ENCODE measurements at regions not wholly inside any gene's neighbourhood (a gene's known extent, or its start where the extent isn't known, plus 50 kb on each side); places are given as distances from the start of the nearest gene placed in this dataset.
A peak's percentile ranks its signal among the peaks of the same experiment; 100 is the strongest.

DNA sequence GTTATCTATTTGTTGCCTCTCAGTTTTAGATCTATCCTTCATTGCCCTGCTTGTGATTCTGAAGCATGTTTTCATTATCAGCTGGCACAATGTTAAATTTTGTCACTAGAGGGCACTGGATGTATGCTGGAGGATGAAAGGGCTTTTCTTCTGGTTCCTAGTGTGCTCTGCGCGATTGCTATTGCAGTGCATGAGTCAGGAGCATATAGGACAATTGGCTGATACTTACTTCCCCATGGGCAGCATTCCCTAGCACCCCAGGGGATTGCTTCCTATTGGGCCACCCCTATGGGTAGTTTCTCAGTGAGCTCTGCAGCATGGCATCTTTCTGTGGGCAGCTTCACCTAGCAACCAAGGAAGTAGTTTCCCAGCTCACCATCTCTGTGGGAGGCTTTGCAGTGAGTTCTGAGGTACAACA lies 280.3 kb upstream of the SYNCRIP start:
- H3K9me3 Mint-ChIP-seq = peaks cover 6 to 9% of the 10 kb centered on the region in 2 experiments; a peak in 4 of 5 replicates
- Histone ChIP-seq H3K27me3 (ENCODE audit: insufficient read depth, low read length) (no peaks in the 10 kb centered on the region), H3K79me2 (ENCODE audit: insufficient read depth, low read length) (no peaks in the 10 kb centered on the region), H3T11ph (ENCODE audit: low read length) (no peak overlapping the region), H4K91ac (ENCODE audit: insufficient read length, low read depth, low read length) (no peak overlapping the region), H2BK12ac (ENCODE audit: insufficient read length, low read depth, low read length) (no peak overlapping the region), H2BK20ac (ENCODE audit: low read depth, low read length, poor library complexity, severe bottlenecking) (no peak overlapping the region), H3K14ac (ENCODE audit: insufficient read depth, low read length) (no peak overlapping the region), H3K18ac (ENCODE audit: insufficient read length, low read depth, low read length) (no peak overlapping the region), H3K9ac (ENCODE audit: extremely low read depth, insufficient read length, low read length) (no peak overlapping the region), H3K79me1 (ENCODE audit: insufficient read depth, low read depth, low read length, poor library complexity, severe bottlenecking) (no peaks in the 10 kb centered on the region), H2BK120ac (ENCODE audit: low read depth, low read length, poor library complexity, severe bottlenecking) (no peak overlapping the region), H3K4me1 (ENCODE audit: insufficient read depth, low read length) (no peaks in the 10 kb centered on the region), H3K27ac (ENCODE audit: insufficient read length, low read depth, low read length) (no peak overlapping the region), H4K5ac (ENCODE audit: insufficient read length, low read depth, low read length) (no peak overlapping the region), H3K23ac (ENCODE audit: insufficient read length, low read depth, low read length) (no peak overlapping the region), H3K23me2 (ENCODE audit: insufficient read length, low read depth, low read length, poor library complexity, severe bottlenecking) (no peaks in the 10 kb centered on the region), H3K4me2 (ENCODE audit: insufficient read depth, insufficient read length, low read length) (no peak overlapping the region), H2BK15ac (ENCODE audit: low read depth, low read length) (no peak overlapping the region), H2BK5ac (ENCODE audit: insufficient read length, low read length) (no peak overlapping the region), H4K8ac (replicated peaks; ENCODE audit: insufficient read length, low read depth, low read length) (no peak overlapping the region), H3K4ac (ENCODE audit: low read depth, low read length) (no peak overlapping the region), H3K9me3 (ENCODE audit: control insufficient read depth, low read depth, low read length) (no peaks in the 10 kb centered on the region), H4K20me1 (ENCODE audit: control insufficient read depth, insufficient read depth, insufficient read length) (no peaks in the 10 kb centered on the region), H2AK5ac (ENCODE audit: insufficient read length, low read length) (no peak overlapping the region), H2AFZ (ENCODE audit: low read length) (no peak overlapping the region), H3K56ac (ENCODE audit: insufficient read length, low read depth, low read length) (no peak overlapping the region)
- H3K4me1 Mint-ChIP-seq = no peaks in the 10 kb centered on the region
- no CpG with 5 or more reads among the region's 2 CpGs for WGBS (ENCODE audit: extremely low coverage, insufficient read length, low lambda C conversion rate)
- no peaks in the 10 kb centered on the region; a peak in 1 of 7 replicates for H3K36me3 Mint-ChIP-seq (ENCODE audit: insufficient read depth in 1 of 3, low read depth in 3 of 3)
- no peak overlapping the region for H3K27ac Mint-ChIP-seq
- TF ChIP-seq, protein P1, sequence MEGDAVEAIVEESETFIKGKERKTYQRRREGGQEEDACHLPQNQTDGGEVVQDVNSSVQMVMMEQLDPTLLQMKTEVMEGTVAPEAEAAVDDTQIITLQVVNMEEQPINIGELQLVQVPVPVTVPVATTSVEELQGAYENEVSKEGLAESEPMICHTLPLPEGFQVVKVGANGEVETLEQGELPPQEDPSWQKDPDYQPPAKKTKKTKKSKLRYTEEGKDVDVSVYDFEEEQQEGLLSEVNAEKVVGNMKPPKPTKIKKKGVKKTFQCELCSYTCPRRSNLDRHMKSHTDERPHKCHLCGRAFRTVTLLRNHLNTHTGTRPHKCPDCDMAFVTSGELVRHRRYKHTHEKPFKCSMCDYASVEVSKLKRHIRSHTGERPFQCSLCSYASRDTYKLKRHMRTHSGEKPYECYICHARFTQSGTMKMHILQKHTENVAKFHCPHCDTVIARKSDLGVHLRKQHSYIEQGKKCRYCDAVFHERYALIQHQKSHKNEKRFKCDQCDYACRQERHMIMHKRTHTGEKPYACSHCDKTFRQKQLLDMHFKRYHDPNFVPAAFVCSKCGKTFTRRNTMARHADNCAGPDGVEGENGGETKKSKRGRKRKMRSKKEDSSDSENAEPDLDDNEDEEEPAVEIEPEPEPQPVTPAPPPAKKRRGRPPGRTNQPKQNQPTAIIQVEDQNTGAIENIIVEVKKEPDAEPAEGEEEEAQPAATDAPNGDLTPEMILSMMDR (conservative IDR thresholded peaks at IDR 0.05) = peak; percentile 86
- no peaks in the 10 kb centered on the region; the same call in 1 of the 2 replicates for H3K27me3 Mint-ChIP-seq (ENCODE audit: low read depth)
- no peak overlapping the region for H3K4me3 Mint-ChIP-seq
- DNase-seq = peak; percentile 56
